ENCODE measurements at regions not wholly inside any gene's neighbourhood (a gene's known extent, or its start where the extent isn't known, plus 50 kb on each side); places are given as distances from the start of the nearest gene placed in this dataset.

DNA sequence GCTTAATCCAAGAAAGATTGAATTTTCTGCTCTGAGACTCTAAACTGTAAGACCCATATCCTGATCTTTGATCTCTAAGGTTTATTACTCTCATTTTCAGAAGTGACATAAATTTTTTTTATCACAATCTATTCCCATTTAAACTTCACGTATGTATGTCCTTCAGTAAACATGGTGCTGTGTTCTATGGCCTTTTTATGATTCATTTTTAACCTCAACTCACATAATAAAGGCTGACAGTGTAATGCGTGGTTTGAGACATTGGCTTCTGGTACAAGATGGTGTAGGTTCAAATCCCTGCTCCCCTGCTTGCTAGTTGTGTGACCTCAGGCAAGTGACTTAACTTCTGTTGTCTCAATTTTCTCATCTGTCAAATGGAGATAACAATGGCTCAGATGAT lies 306.0 kb upstream of the AADAT start (continued):
- TF ChIP-seq, protein P1, sequence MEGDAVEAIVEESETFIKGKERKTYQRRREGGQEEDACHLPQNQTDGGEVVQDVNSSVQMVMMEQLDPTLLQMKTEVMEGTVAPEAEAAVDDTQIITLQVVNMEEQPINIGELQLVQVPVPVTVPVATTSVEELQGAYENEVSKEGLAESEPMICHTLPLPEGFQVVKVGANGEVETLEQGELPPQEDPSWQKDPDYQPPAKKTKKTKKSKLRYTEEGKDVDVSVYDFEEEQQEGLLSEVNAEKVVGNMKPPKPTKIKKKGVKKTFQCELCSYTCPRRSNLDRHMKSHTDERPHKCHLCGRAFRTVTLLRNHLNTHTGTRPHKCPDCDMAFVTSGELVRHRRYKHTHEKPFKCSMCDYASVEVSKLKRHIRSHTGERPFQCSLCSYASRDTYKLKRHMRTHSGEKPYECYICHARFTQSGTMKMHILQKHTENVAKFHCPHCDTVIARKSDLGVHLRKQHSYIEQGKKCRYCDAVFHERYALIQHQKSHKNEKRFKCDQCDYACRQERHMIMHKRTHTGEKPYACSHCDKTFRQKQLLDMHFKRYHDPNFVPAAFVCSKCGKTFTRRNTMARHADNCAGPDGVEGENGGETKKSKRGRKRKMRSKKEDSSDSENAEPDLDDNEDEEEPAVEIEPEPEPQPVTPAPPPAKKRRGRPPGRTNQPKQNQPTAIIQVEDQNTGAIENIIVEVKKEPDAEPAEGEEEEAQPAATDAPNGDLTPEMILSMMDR (conservative IDR thresholded peaks at IDR 0.05; ENCODE audit: low read depth in 2 of 2), result no peak

DNA sequence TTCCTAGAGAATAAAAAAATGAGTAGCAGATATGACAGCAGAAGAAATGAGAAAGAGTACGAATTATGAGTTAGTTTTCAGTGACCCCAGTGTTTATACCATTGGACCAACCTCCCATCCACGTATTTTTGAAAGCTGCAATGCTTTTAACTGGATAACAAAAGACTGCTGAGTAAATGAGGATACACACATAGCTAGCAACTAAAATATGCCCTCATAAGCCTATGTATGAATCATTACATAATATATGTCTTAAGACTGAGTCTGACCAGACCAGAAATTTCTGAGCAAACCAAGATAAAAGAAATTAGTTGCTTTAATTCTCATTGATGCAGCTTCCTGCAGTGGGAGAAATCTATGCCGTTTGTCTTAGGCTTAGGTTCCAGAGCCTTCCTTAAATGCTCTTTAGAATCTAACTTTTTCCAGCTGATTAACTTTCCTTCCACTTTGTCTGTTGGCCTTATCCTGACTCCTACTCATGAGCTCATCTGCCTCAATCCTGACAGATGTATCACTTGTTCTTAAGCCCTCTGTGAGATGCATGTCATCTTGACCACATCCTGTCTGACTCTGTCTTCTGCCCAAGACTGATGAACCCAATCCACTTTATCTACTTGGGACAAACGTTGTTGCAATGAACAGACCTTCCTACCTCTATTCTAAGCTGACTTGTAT lies 301.4 kb upstream of the AADAT start:
- H3K4me3 ChIP-seq, result no peak overlapping the region
- no peak overlapping the region for H3K27ac ChIP-seq (ENCODE audit: low read depth)
- H4K20me1 ChIP-seq (replicated peaks; ENCODE audit: insufficient read depth), result no peaks in the 10 kb centered on the region
- H3K4me1 ChIP-seq (ENCODE audit: insufficient read depth), result no peaks in the 10 kb centered on the region
- no peaks in the 10 kb centered on the region for H3K36me3 ChIP-seq (ENCODE audit: insufficient read depth)
- H3K27me3 Mint-ChIP-seq (ENCODE audit: insufficient read depth, low read depth, poor library complexity), result no peaks in the 10 kb centered on the region
- no peaks in the 10 kb centered on the region for H3K27me3 ChIP-seq (ENCODE audit: insufficient read depth)
- no peaks in the 10 kb centered on the region for H3K4me1 Mint-ChIP-seq
- H3K9me3 Mint-ChIP-seq, result no peaks in the 10 kb centered on the region
- no peaks in the 10 kb centered on the region for H3K79me2 ChIP-seq (replicated peaks; ENCODE audit: insufficient read depth)
- no peak for DNase-seq (ENCODE audit: low spot score)
- no peak overlapping the region for H3K27ac Mint-ChIP-seq
- H2AFZ ChIP-seq, result no peak overlapping the region
- ATAC-seq, result no peak
- H3K9me2 ChIP-seq (ENCODE audit: insufficient read depth), result 0 out of 2 replicates have a peak, but pooled peaks cover 4% of the 10 kb centered on the region
- no peak overlapping the region for H3K4me3 Mint-ChIP-seq
- TF ChIP-seq POLR2AphosphoS5 (IDR thresholded peaks at IDR 0.05; ENCODE audit: low read depth) (no peak), CREB1 (CRISPR knock-in tag; IDR thresholded peaks at IDR 0.05; ENCODE audit: low read depth) (no peak), JUNB (IDR thresholded peaks at IDR 0.05; ENCODE audit: unreplicated experiment) (no peak)
- TF ChIP-seq, protein P2, sequence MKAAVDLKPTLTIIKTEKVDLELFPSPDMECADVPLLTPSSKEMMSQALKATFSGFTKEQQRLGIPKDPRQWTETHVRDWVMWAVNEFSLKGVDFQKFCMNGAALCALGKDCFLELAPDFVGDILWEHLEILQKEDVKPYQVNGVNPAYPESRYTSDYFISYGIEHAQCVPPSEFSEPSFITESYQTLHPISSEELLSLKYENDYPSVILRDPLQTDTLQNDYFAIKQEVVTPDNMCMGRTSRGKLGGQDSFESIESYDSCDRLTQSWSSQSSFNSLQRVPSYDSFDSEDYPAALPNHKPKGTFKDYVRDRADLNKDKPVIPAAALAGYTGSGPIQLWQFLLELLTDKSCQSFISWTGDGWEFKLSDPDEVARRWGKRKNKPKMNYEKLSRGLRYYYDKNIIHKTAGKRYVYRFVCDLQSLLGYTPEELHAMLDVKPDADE (IDR thresholded peaks at IDR 0.05), result no peak
- no peak overlapping the region for H3K4me2 ChIP-seq
- no peaks in the 10 kb centered on the region for H3K36me3 Mint-ChIP-seq (ENCODE audit: low read depth)
- H3F3A ChIP-seq (replicated peaks; ENCODE audit: low read depth), result no peaks in the 10 kb centered on the region

DNA sequence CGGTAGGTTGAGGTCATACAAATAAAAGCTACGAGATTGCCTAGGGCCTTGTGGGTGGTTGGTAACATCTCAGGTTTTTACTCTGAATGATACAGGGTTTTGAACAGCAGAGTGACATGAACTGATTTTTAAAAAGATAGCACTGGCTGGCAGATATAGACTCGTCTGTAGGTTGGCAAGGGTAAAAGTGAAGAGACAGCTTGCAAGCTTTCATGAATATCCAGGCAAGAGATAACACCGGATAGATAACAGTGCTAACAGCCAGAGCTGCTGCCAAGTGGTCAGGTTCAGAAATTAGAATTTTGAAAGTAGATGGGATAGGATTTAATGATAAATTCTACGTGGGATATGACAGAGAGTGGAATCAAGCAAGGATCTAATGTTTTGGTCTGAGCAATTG lies 299.7 kb upstream of the AADAT start:
- Histone ChIP-seq H3K27me3 (ENCODE audit: insufficient read depth) (no peaks in the 10 kb centered on the region), H4K20me1 (replicated peaks; ENCODE audit: insufficient read depth) (no peaks in the 10 kb centered on the region), H3K36me3 (ENCODE audit: insufficient read depth) (no peaks in the 10 kb centered on the region), H3K4me3 (no peak overlapping the region), H3K4me2 (no peak overlapping the region), H3K79me2 (replicated peaks; ENCODE audit: insufficient read depth) (no peaks in the 10 kb centered on the region), H3K9me2 (ENCODE audit: insufficient read depth) (peaks cover 10% of the 10 kb centered on the region), H3F3A (replicated peaks; ENCODE audit: low read depth) (no peaks in the 10 kb centered on the region), H3K4me1 (ENCODE audit: insufficient read depth) (no peaks in the 10 kb centered on the region), H3K27ac (ENCODE audit: low read depth) (no peak overlapping the region), H2AFZ (no peak overlapping the region)
- no peak for DNase-seq (ENCODE audit: low spot score)
- Mint-ChIP-seq H3K27ac (no peak overlapping the region), H3K4me1 (no peaks in the 10 kb centered on the region), H3K4me3 (no peak overlapping the region), H3K27me3 (ENCODE audit: insufficient read depth, low read depth, poor library complexity) (no peaks in the 10 kb centered on the region), H3K9me3 (0 out of 3 replicates have a peak, but pooled peaks cover 2% of the 10 kb centered on the region), H3K36me3 (ENCODE audit: low read depth) (no peaks in the 10 kb centered on the region; the same call in 2 of the 3 replicates)
- ATAC-seq, result no peak
- TF ChIP-seq ZNF114 (CRISPR knock-in tag; IDR thresholded peaks at IDR 0.05) (no peak), POLR2AphosphoS5 (IDR thresholded peaks at IDR 0.05; ENCODE audit: low read depth) (no peak), JUNB (IDR thresholded peaks at IDR 0.05; ENCODE audit: unreplicated experiment) (no peak), EZH2phosphoT487 (IDR thresholded peaks at IDR 0.05; ENCODE audit: unreplicated experiment) (no peak)
- TF ChIP-seq, protein P1 (conservative IDR thresholded peaks at IDR 0.05; ENCODE audit: low read depth in 2 of 2), result no peak
- TF ChIP-seq, protein P3, sequence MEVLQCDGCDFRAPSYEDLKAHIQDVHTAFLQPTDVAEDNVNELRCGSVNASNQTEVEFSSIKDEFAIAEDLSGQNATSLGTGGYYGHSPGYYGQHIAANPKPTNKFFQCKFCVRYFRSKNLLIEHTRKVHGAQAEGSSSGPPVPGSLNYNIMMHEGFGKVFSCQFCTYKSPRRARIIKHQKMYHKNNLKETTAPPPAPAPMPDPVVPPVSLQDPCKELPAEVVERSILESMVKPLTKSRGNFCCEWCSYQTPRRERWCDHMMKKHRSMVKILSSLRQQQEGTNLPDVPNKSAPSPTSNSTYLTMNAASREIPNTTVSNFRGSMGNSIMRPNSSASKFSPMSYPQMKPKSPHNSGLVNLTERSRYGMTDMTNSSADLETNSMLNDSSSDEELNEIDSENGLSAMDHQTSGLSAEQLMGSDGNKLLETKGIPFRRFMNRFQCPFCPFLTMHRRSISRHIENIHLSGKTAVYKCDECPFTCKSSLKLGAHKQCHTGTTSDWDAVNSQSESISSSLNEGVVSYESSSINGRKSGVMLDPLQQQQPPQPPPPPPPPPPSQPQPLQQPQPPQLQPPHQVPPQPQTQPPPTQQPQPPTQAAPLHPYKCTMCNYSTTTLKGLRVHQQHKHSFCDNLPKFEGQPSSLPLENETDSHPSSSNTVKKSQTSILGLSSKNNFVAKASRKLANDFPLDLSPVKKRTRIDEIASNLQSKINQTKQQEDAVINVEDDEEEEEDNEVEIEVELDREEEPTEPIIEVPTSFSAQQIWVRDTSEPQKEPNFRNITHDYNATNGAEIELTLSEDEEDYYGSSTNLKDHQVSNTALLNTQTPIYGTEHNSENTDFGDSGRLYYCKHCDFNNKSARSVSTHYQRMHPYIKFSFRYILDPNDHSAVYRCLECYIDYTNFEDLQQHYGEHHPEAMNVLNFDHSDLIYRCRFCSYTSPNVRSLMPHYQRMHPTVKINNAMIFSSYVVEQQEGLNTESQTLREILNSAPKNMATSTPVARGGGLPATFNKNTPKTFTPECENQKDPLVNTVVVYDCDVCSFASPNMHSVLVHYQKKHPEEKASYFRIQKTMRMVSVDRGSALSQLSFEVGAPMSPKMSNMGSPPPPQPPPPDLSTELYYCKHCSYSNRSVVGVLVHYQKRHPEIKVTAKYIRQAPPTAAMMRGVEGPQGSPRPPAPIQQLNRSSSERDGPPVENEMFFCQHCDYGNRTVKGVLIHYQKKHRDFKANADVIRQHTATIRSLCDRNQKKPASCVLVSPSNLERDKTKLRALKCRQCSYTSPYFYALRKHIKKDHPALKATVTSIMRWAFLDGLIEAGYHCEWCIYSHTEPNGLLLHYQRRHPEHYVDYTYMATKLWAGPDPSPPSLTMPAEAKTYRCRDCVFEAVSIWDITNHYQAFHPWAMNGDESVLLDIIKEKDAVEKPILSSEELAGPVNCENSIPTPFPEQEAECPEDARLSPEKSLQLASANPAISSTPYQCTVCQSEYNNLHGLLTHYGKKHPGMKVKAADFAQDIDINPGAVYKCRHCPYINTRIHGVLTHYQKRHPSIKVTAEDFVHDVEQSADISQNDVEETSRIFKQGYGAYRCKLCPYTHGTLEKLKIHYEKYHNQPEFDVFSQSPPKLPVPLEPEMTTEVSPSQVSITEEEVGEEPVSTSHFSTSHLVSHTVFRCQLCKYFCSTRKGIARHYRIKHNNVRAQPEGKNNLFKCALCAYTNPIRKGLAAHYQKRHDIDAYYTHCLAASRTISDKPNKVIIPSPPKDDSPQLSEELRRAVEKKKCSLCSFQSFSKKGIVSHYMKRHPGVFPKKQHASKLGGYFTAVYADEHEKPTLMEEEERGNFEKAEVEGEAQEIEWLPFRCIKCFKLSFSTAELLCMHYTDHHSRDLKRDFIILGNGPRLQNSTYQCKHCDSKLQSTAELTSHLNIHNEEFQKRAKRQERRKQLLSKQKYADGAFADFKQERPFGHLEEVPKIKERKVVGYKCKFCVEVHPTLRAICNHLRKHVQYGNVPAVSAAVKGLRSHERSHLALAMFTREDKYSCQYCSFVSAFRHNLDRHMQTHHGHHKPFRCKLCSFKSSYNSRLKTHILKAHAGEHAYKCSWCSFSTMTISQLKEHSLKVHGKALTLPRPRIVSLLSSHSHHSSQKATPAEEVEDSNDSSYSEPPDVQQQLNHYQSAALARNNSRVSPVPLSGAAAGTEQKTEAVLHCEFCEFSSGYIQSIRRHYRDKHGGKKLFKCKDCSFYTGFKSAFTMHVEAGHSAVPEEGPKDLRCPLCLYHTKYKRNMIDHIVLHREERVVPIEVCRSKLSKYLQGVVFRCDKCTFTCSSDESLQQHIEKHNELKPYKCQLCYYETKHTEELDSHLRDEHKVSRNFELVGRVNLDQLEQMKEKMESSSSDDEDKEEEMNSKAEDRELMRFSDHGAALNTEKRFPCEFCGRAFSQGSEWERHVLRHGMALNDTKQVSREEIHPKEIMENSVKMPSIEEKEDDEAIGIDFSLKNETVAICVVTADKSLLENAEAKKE (CRISPR knock-in tag; IDR thresholded peaks at IDR 0.05), result no peak

Data from GM23338 (cell line).